Stimulated activated CD4-positive, alpha-beta T cell treated with anti-CD3 and anti-CD28 coated beads, Interleukin-15, amount 100 ng/mL, for 48 hours (primary cell): ENCODE measurements at regions not wholly inside any gene's neighbourhood (a gene's known extent, or its start where the extent isn't known, plus 50 kb on each side); places are given as distances from the start of the nearest gene placed in this dataset.

Experiments used
- DNase-seq, 2 donors: peaks; one replicate each; pipeline ENCODE4 v3.0.0-alpha.2; 2020; ENCODE audit warnings: low read depth in 2 of 2

DNA sequence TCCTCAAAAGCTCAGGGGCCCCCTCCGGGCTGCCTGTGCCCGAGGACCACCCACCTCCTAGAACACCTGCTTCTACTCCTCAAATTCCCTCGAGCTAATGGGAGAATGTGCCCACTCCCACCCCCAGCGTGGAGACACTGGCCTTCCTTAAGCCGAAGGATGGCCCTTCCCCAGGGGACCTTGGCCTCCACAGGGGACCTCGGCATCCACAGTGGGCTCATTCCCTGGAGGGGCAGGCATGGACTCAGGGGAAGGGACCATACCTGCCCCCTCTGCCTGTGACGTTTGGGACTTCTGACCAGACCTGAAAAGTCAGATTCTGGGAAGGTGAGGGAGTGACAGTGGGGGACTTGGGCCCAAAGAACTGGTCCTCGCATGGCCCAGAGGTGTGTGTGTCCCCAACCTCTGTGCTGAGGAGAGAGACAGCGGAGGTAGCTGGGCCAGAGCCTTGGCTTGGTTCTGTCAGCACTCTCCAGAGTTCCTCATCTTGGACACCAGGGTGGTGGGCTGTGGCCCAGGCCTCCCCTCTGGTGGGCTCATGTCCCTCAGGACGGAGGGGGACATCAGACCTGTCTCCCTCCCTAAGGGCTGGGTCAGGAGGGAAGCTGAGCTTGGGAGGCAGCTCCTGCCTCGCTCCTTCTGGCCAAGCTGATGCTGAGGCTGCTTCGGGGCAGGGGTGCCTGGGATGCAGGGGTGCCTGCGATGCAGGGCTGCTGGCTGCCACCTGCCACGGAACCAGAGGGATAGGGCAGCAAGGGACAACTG, 240.4 kb downstream of the HAUS1 start:
- DNase-seq = no peak

DNA sequence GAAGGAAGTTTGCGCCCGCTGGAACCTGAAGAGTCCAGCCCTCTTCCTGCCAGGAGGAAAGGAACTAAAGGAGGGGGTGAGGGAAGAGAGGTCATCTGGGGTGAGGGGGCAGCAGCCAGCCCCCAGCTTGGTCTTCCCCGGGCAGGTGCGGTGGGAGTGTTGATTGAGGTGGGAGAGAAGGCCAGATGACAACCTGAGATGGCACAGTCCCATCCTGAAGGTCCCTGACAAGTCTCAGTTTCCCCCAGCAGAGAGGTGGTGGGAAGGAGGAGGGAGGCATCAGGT, 240.9 kb downstream of the HAUS1 start:
- no peak for DNase-seq

DNA sequence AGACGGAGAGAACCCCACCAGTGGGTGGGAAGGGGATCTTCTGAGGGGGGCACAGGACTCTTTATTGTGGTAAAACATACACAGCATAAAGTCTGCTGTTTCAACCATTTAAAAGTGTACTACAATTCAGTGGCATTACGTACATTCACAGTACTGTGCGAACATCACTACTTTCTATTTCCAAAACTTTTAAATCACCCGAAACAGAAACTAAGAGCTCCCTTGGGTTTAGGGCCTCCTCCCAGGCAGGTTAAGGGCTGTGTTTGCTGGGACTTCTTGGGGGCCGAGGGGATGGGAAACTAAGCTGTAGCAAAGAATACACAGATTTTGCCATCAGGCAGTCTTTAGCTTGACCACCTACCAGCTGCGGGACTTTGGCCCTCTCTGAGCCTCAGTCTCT, 242.0 kb downstream of the HAUS1 start:
- no peak for DNase-seq

GRCh38 chr18:46346896-46347630, 242.9 kb downstream of the HAUS1 start:
- DNase-seq = no peak

DNA sequence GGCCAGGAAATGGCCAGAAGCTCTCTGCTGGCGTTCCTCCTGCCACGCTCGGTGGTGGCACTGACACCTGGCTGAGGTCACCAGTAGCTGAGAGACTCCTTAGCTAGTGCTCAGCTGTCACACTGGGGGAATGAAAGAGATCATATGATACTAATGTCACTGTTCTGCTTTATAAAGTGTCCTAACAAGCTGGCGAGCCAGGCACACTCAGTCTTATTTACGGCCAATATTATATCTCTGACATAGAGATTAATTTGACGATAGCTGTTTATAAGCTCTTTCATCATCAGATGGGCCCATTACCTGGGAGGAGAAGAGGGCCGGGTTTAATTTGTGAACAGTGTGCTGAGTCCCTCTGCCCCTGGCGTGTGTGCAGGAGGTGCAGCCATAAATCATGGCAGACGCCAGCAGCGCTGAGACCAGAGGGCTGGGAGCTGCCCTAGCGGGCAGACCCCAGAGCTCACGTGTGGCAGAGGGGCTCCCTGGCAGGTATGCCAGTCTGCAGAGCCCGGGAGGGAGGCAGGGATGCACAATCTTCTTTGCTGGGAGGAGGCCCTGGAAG, 246.5 kb downstream of the HAUS1 start:
- no peak for DNase-seq

- no peak for DNase-seq
Observed at GRCh38 chr18:46352520-46353250, 248.5 kb downstream of the HAUS1 start.

- DNase-seq = no peak
Observed at GRCh38 chr18:46353460-46353859, 249.3 kb downstream of the HAUS1 start.

- no peak for DNase-seq
Observed at GRCh38 chr18:46356278-46357033, 252.3 kb downstream of the HAUS1 start.

DNA sequence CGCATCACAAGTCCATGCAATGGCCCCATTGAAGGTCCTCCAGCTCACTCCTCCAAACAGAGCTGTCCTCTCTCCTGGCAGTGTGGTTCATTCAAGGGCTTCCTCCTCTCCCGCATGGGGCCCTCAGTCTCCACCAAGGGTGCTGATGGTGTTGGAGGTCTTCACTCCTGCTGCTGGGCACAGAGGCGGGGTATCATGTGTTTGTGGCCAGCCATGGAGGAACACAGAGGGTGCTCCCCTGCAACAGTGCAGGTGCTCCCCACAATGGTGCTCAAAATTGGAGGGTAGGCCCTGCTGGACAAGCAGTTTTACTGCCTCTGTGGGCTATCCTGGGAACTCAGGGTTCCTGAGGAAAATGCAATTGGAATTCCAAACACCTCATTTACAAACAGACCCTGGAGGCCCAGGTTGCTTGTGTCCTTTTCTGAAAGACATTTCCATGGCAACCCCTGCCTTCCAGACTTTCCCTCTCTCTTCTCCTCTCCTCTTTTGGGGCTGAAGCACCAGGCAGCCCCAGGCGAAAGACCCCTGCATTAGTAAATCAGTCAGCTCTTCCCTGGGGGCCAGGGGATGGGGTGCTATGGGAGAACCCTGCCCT, 256.0 kb downstream of the HAUS1 start:
- DNase-seq = no peak

DNA sequence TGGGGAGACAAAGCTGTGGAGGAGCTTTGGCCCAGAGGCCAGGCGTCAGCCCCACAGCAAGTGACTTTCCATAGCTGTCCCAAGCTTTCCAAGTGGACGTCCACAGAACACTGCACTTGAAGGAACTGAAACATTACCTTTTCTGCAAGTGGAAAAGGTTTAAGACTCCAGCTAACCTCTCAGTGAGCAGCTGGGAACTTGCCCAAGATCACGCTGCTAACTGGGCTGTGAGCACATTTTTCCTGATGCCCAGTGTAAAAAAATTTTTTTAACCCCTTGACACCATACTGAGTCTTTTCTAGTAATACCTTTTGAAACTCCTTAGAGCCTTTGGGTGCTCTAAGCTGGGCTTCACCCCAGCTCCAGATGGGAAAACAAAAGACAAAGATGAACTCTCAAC, 256.7 kb downstream of the HAUS1 start:
- DNase-seq = no peak

GRCh38 chr18:46362533-46362932, 258.3 kb downstream of the HAUS1 start:
- no peak for DNase-seq

DNA sequence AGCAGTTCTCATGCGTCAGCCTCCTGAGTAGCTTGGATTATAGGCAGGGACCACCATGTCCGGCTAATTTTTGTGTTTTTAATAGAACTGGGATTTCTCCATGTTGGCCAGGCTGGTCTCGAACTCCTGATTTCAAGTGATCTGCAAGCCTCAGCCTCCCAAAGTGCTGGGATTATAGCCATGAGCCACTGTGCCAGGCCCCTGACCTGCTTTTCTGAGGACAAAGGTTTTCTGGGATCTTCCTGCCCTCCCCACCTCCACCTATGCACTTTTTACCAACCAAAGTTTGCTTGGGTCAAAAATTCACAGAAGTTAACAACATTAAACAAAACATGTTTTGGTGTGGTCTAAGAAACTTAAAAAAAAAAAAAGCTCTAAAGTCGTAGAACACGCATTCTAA, 259.9 kb downstream of the HAUS1 start:
- DNase-seq = no peak

- no peak for DNase-seq
Observed at GRCh38 chr18:46366201-46366600, 262.0 kb downstream of the HAUS1 start.

- DNase-seq = no peak
Observed at GRCh38 chr18:46366751-46367376, 262.7 kb downstream of the HAUS1 start.

DNA sequence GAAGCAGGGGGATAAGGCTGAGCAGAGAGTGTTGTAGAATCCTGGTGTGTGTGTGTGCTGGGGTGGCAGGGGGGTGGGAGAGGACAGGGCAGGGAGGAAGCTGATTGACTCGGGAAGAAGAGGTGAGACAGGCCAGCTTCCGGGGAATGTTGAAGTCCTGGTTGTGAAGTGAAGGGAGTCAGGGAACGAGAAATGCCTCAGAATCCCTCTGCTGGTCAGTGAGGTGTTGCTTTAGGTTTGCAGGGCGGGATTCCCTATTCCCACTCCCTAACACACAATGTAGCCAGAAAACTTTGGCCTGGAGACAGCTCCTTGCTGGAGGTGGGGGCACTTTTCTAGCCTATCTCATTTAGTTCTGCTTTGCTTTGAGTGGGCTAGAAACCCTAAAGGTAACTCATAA, 265.1 kb downstream of the HAUS1 start:
- no peak for DNase-seq

- no peak for DNase-seq
Observed at GRCh38 chr18:46370898-46371297, 266.7 kb downstream of the HAUS1 start.

- no peak for DNase-seq
Observed at GRCh38 chr18:46372670-46373069, 268.5 kb downstream of the HAUS1 start.

DNA sequence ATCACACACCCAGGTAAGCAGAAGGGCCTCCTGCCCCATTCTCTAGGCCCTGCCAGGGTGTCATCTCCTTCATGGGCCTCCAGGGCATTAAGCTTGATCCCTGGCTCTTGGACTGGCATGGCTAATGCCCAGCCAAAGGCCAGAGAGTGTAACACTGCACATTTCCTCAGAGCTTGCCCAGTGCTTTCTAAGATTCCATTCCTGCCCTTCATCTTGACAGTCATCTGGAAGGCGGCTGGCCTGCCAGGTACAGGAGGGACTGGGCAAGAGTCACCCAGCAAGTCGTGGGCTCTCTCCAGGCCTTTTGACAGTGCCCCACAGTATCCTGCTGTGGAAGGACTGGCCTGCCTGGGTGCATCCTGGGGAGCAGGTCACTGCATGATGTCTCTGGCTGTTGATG, 268.9 kb downstream of the HAUS1 start:
- no peak for DNase-seq

GRCh38 chr18:46373791-46374190, 269.6 kb downstream of the HAUS1 start:
- DNase-seq = no peak

DNA sequence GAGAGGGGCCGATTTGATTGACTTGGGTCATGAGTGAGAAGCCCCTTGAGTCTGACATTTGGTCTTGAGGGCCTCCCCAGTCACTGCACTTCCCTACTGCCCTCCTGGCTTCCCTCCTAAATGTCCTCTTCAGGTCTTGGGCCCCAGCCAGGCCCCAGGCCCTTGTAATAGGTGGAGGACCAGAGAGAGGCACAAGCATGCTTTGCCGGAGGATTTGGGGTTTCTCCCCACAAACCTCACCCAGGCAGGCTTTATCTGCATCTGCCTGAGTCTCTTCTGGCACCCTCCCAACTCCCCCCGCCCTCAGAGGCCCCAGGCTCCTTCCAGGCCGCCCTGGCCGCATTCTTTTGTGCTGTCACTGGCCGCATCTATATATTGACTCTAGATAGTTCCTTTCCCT, 270.7 kb downstream of the HAUS1 start:
- no peak for DNase-seq

- DNase-seq = no peak
Observed at GRCh38 chr18:46377557-46377956, 273.4 kb downstream of the HAUS1 start.
